ENCODE measurements at regions not wholly inside any gene's neighbourhood (a gene's known extent, or its start where the extent isn't known, plus 50 kb on each side); places are given as distances from the start of the nearest gene placed in this dataset.

DNA sequence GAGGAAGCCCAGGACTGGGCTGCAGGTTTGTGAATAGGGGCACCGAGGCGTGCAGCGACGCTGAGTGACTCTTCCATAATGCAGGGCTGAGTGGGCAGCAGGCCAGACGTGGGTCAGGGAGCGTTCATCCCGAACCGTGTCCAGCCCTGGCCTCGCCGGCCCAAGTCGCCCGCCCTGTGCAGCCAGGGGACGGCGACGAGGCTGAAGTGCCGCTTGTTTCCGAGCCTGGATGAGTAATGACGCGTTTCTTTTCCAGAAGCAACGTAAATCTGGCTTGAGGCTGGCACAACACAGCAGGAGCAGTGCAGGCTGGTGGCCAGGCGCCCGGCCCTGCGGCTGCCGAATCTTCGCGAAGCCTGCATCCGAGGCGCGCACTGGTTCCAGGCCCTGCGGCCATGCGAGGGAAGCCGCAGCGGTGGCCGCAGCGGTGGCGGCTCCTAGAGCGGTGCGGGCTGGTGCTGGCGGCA is 74.0 kb upstream of the SEC61G start:
- TF ChIP-seq, protein P1, sequence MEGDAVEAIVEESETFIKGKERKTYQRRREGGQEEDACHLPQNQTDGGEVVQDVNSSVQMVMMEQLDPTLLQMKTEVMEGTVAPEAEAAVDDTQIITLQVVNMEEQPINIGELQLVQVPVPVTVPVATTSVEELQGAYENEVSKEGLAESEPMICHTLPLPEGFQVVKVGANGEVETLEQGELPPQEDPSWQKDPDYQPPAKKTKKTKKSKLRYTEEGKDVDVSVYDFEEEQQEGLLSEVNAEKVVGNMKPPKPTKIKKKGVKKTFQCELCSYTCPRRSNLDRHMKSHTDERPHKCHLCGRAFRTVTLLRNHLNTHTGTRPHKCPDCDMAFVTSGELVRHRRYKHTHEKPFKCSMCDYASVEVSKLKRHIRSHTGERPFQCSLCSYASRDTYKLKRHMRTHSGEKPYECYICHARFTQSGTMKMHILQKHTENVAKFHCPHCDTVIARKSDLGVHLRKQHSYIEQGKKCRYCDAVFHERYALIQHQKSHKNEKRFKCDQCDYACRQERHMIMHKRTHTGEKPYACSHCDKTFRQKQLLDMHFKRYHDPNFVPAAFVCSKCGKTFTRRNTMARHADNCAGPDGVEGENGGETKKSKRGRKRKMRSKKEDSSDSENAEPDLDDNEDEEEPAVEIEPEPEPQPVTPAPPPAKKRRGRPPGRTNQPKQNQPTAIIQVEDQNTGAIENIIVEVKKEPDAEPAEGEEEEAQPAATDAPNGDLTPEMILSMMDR (IDR thresholded peaks at IDR 0.05 in 4 of 5, conservative IDR thresholded peaks at IDR 0.05 in 1 of 5), result no peak
- no peak for TF ChIP-seq POLR2A (IDR thresholded peaks at IDR 0.05)

All from gastrocnemius medialis (tissue), 4 donors.